NCI-H1417 treated with DMSO at 0.1 percent for 48 hours (cell line): ENCODE measurements at regions not wholly inside any gene's neighbourhood (a gene's known extent, or its start where the extent isn't known, plus 50 kb on each side); places are given as distances from the start of the nearest gene placed in this dataset.

ENCODE experiments used
- DNase-seq: peaks from one replicate; lab custom pipeline; 2025; lab: John Stamatoyannopoulos, UW

- DNase-seq, result no peak
These were observed 90.1 kb downstream of the ERCC5 start for GRCh38 chr13:102935896-102936321.

- DNase-seq, result no peak
These were observed 87.7 kb downstream of the ERCC5 start for GRCh38 chr13:102933523-102933922.

GRCh38 chr13:102933122-102933521 lies 87.3 kb downstream of the ERCC5 start:
- no peak for DNase-seq

GRCh38 chr13:102932331-102932730 lies 86.5 kb downstream of the ERCC5 start:
- no peak for DNase-seq

- no peak for DNase-seq
These were observed 84.7 kb downstream of the ERCC5 start for GRCh38 chr13:102930566-102930965.

- no peak for DNase-seq
These were observed 83.3 kb downstream of the ERCC5 start for GRCh38 chr13:102928941-102929675.
